ENCODE measurements at regions not wholly inside any gene's neighbourhood (a gene's known extent, or its start where the extent isn't known, plus 50 kb on each side); places are given as distances from the start of the nearest gene placed in this dataset.
A peak's percentile ranks its signal among the peaks of the same experiment; 100 is the strongest.

GRCh38 chr1:30229557-30229956 lies 493.8 kb downstream of the MATN1 start (continued):
- TF ChIP-seq MYNN (CRISPR knock-in tag; IDR thresholded peaks at IDR 0.05; ENCODE audit: low read depth), result no peak
- TF ChIP-seq RBM22 (optimal IDR thresholded peaks at IDR 0.05; ENCODE audit: low read length), result no peak
- no peak for TF ChIP-seq SP2 (CRISPR knock-in tag; IDR thresholded peaks at IDR 0.05)
- no peak for TF ChIP-seq STAG1 (CRISPR knock-in tag; IDR thresholded peaks at IDR 0.05)
- TF ChIP-seq ZNF674 (CRISPR knock-in tag; IDR thresholded peaks at IDR 0.05; ENCODE audit: low read depth), result no peak
- TF ChIP-seq ZNF382 (CRISPR knock-in tag; IDR thresholded peaks at IDR 0.05; ENCODE audit: borderline replicate concordance), result no peak
- TF ChIP-seq FOXP1 (IDR thresholded peaks at IDR 0.05), result no peak
- TF ChIP-seq FOXP1 (CRISPR knock-in tag; IDR thresholded peaks at IDR 0.05), result 0 out of 2 replicates have a peak, but pooled peaks have one; percentile 37
- peak; percentile 55; the same call in 1 of the 2 replicates for TF ChIP-seq POGZ (CRISPR knock-in tag; IDR thresholded peaks at IDR 0.05)
- TF ChIP-seq TRAFD1 (CRISPR knock-in tag; IDR thresholded peaks at IDR 0.05; ENCODE audit: borderline replicate concordance), result no peak
- no peak for TF ChIP-seq NCOR1 (IDR thresholded peaks at IDR 0.05; ENCODE audit: borderline replicate concordance, low read length)
- no peak for TF ChIP-seq TCF7L2 (IDR thresholded peaks at IDR 0.05; ENCODE audit: low read depth, low read length)
- TF ChIP-seq ZNF282 (IDR thresholded peaks at IDR 0.05; ENCODE audit: partially characterized antibody), result no peak
- no peak for TF ChIP-seq HMG20B (CRISPR knock-in tag; conservative IDR thresholded peaks at IDR 0.05)
- TF ChIP-seq NFYB (CRISPR knock-in tag; IDR thresholded peaks at IDR 0.05), result no peak
- TF ChIP-seq TFAP4 (IDR thresholded peaks at IDR 0.05; ENCODE audit: borderline replicate concordance, low read depth), result no peak
- TF ChIP-seq ONECUT2 (CRISPR knock-in tag; IDR thresholded peaks at IDR 0.05), result no peak
- no peak for TF ChIP-seq ZNF205 (CRISPR knock-in tag; IDR thresholded peaks at IDR 0.05)
- no peak for TF ChIP-seq TEAD3 (CRISPR knock-in tag; optimal IDR thresholded peaks at IDR 0.05; ENCODE audit: borderline replicate concordance)
- 0 out of 2 replicates have a peak, but pooled peaks have one; percentile 18 for TF ChIP-seq THAP11 (CRISPR knock-in tag; IDR thresholded peaks at IDR 0.05)
- TF ChIP-seq CAMTA2 (CRISPR knock-in tag; IDR thresholded peaks at IDR 0.05; ENCODE audit: borderline replicate concordance), result no peak
- peak; percentile 79 for TF ChIP-seq HNF4A (CRISPR knock-in tag; IDR thresholded peaks at IDR 0.05)
- TF ChIP-seq ZC3H13 (CRISPR knock-in tag; IDR thresholded peaks at IDR 0.05), result no peak
- peak; percentile 60 for TF ChIP-seq ZMYM4 (CRISPR knock-in tag; IDR thresholded peaks at IDR 0.05)
- TF ChIP-seq ZBTB4 (CRISPR knock-in tag; IDR thresholded peaks at IDR 0.05; ENCODE audit: borderline replicate concordance), result no peak
- TF ChIP-seq MXI1 (IDR thresholded peaks at IDR 0.05; ENCODE audit: borderline replicate concordance, low read depth, low read length), result no peak
- no peak for TF ChIP-seq ZNF800 (CRISPR knock-in tag; IDR thresholded peaks at IDR 0.05)
